22Rv1 (cell line): ENCODE measurements at regions not wholly inside any gene's neighbourhood (a gene's known extent, or its start where the extent isn't known, plus 50 kb on each side); places are given as distances from the start of the nearest gene placed in this dataset.

Experiments used
- ZFX ChIP-seq: fragments of 450-650 bp; IDR thresholded peaks from 2 replicates; pipeline ENCODE4 v1.6.1; 2017; ENCODE audit warnings: antibody characterized with exemption, borderline replicate concordance
- TF ChIP-seq, protein P1 (sequence below): fragments of 450-650 bp; IDR thresholded peaks from 2 replicates; pipeline ENCODE4 v1.5.1; 2017; ENCODE audit warnings: mild to moderate bottlenecking

DNA sequence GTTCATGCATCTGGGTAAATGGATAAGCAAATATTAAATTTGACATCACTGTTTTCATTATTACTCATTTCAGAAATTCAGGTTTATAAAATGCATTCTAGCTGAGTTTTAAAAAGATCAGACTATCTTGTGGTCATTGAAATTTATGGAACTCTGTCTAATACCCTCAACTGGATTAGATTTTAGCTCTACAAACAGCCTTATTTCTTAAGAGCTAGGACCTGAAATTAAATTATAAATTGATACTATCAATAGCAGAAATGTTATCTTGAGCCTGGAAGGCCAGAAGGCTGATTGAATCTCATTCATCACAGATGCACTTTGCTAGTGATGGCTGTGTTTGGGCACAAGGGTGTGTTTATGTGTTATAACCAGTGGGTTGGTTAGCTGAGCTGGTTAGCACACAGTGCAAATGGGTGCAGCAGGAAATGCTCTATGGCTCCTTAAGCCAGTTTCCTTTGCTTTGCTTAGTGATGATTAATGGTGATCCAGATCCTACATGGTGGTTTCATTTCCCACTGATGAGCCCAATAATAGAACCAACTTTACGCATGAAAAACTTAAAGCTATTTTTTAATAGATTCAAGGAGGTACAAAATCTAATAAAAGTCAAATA is 310.8 kb upstream of the KLF12 start:
- TF ChIP-seq, protein P1, sequence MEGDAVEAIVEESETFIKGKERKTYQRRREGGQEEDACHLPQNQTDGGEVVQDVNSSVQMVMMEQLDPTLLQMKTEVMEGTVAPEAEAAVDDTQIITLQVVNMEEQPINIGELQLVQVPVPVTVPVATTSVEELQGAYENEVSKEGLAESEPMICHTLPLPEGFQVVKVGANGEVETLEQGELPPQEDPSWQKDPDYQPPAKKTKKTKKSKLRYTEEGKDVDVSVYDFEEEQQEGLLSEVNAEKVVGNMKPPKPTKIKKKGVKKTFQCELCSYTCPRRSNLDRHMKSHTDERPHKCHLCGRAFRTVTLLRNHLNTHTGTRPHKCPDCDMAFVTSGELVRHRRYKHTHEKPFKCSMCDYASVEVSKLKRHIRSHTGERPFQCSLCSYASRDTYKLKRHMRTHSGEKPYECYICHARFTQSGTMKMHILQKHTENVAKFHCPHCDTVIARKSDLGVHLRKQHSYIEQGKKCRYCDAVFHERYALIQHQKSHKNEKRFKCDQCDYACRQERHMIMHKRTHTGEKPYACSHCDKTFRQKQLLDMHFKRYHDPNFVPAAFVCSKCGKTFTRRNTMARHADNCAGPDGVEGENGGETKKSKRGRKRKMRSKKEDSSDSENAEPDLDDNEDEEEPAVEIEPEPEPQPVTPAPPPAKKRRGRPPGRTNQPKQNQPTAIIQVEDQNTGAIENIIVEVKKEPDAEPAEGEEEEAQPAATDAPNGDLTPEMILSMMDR: no peak
- TF ChIP-seq ZFX: no peak
